CD4-positive, alpha-beta T cell treated with Interleukin-17A for 1 hour (primary cell): ENCODE measurements at regions not wholly inside any gene's neighbourhood (a gene's known extent, or its start where the extent isn't known, plus 50 kb on each side); places are given as distances from the start of the nearest gene placed in this dataset.

Experiments
- DNase-seq: peaks from one replicate; pipeline ENCODE4 v3.0.0-alpha.2; 2020

DNA sequence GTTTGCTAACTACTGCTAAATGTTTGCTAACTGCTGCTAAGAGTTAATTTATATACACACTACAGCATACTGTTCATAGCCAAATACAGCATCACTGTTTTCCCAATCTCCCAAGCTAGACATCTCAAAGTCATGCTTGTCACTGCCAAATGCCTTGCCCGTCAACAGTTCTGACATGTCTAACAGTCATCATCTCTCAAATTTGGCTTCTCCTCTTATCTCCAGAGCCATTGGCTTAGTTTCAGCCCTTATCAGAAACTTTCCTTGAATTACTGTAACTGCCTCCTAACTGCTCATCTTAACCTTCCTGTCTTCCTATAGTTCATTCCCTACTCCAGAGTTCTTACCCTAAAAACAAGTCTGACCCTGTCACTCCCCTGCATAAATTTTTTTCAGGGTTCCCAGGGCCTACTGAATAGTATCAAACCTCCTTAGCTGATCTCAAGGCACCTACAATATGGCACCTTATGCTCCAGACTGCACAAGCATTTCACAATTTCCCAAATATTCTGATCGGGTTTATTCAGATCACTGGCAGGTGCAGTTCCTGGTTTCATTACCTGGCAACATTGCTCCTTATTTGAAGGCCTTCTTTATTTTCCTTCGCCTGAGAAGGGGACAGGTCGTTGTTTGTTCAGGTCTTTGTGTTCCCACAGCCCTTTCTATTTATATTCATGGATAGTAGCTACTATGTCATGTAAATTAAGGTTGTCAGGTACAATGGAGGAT, 55.9 kb upstream of the ANKRD55 start:
- no peak for DNase-seq

GRCh38 chr5:56286015-56286884, 53.1 kb upstream of the ANKRD55 start:
- no peak for DNase-seq

GRCh38 chr5:56282951-56283350, 49.8 kb upstream of the ANKRD55 start:
- no peak for DNase-seq
